ENCODE measurements at regions not wholly inside any gene's neighbourhood (a gene's known extent, or its start where the extent isn't known, plus 50 kb on each side); places are given as distances from the start of the nearest gene placed in this dataset.

DNA sequence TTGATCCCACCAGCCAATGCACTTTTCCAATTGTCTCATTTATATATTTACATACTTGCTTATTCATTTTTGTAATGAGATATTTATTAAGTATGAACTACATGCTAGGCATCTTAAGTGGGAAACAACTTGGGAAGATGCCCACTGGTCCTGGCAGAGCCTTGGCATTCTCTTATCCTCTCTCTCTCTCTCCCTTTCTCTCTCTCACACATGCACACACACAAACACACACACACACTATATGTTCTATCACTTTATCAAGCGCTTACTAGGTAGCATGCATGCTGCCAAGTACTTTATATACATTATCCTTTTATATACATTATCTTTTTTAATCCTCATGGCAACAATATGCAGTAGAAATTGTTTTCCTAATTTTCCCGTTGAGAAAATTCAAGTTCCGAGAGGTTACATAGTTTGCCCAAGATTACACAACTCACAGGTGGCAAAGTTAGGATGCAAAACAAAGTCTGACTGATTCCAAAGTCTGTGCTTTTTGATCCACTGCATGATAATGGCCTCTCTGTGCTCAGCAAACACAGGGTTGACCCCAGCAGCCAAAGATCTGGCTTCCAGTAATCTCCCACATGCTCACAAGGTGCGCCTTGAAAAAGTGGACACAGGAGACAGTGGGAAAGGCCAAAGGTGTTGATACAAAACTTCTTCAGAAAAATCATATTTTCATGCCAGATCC is 173.1 kb upstream of the KLF3 start (continued):
- TF ChIP-seq, protein P1, sequence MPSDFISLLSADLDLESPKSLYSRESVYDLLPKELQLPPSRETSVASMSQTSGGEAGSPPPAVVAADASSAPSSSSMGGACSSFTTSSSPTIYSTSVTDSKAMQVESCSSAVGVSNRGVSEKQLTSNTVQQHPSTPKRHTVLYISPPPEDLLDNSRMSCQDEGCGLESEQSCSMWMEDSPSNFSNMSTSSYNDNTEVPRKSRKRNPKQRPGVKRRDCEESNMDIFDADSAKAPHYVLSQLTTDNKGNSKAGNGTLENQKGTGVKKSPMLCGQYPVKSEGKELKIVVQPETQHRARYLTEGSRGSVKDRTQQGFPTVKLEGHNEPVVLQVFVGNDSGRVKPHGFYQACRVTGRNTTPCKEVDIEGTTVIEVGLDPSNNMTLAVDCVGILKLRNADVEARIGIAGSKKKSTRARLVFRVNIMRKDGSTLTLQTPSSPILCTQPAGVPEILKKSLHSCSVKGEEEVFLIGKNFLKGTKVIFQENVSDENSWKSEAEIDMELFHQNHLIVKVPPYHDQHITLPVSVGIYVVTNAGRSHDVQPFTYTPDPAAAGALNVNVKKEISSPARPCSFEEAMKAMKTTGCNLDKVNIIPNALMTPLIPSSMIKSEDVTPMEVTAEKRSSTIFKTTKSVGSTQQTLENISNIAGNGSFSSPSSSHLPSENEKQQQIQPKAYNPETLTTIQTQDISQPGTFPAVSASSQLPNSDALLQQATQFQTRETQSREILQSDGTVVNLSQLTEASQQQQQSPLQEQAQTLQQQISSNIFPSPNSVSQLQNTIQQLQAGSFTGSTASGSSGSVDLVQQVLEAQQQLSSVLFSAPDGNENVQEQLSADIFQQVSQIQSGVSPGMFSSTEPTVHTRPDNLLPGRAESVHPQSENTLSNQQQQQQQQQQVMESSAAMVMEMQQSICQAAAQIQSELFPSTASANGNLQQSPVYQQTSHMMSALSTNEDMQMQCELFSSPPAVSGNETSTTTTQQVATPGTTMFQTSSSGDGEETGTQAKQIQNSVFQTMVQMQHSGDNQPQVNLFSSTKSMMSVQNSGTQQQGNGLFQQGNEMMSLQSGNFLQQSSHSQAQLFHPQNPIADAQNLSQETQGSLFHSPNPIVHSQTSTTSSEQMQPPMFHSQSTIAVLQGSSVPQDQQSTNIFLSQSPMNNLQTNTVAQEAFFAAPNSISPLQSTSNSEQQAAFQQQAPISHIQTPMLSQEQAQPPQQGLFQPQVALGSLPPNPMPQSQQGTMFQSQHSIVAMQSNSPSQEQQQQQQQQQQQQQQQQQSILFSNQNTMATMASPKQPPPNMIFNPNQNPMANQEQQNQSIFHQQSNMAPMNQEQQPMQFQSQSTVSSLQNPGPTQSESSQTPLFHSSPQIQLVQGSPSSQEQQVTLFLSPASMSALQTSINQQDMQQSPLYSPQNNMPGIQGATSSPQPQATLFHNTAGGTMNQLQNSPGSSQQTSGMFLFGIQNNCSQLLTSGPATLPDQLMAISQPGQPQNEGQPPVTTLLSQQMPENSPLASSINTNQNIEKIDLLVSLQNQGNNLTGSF (CRISPR knock-in tag; IDR thresholded peaks at IDR 0.05) = no peak
- TF ChIP-seq, protein P2, sequence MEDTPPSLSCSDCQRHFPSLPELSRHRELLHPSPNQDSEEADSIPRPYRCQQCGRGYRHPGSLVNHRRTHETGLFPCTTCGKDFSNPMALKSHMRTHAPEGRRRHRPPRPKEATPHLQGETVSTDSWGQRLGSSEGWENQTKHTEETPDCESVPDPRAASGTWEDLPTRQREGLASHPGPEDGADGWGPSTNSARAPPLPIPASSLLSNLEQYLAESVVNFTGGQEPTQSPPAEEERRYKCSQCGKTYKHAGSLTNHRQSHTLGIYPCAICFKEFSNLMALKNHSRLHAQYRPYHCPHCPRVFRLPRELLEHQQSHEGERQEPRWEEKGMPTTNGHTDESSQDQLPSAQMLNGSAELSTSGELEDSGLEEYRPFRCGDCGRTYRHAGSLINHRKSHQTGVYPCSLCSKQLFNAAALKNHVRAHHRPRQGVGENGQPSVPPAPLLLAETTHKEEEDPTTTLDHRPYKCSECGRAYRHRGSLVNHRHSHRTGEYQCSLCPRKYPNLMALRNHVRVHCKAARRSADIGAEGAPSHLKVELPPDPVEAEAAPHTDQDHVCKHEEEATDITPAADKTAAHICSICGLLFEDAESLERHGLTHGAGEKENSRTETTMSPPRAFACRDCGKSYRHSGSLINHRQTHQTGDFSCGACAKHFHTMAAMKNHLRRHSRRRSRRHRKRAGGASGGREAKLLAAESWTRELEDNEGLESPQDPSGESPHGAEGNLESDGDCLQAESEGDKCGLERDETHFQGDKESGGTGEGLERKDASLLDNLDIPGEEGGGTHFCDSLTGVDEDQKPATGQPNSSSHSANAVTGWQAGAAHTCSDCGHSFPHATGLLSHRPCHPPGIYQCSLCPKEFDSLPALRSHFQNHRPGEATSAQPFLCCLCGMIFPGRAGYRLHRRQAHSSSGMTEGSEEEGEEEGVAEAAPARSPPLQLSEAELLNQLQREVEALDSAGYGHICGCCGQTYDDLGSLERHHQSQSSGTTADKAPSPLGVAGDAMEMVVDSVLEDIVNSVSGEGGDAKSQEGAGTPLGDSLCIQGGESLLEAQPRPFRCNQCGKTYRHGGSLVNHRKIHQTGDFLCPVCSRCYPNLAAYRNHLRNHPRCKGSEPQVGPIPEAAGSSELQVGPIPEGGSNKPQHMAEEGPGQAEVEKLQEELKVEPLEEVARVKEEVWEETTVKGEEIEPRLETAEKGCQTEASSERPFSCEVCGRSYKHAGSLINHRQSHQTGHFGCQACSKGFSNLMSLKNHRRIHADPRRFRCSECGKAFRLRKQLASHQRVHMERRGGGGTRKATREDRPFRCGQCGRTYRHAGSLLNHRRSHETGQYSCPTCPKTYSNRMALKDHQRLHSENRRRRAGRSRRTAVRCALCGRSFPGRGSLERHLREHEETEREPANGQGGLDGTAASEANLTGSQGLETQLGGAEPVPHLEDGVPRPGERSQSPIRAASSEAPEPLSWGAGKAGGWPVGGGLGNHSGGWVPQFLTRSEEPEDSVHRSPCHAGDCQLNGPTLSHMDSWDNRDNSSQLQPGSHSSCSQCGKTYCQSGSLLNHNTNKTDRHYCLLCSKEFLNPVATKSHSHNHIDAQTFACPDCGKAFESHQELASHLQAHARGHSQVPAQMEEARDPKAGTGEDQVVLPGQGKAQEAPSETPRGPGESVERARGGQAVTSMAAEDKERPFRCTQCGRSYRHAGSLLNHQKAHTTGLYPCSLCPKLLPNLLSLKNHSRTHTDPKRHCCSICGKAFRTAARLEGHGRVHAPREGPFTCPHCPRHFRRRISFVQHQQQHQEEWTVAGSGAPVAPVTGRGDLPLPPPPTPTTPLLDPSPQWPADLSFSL (CRISPR knock-in tag; IDR thresholded peaks at IDR 0.05) = peak; percentile 85; the same call in 1 of the 2 replicates
- TF ChIP-seq, protein P3, sequence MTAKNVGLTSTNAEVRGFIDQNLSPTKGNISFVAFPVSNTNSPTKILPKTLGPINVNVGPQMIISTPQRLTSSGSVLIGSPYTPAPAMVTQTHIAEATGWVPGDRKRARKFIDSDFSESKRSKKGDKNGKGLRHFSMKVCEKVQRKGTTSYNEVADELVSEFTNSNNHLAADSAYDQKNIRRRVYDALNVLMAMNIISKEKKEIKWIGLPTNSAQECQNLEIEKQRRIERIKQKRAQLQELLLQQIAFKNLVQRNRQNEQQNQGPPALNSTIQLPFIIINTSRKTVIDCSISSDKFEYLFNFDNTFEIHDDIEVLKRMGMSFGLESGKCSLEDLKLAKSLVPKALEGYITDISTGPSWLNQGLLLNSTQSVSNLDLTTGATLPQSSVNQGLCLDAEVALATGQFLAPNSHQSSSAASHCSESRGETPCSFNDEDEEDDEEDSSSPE (CRISPR knock-in tag; IDR thresholded peaks at IDR 0.05) = 0 out of 2 replicates have a peak, but pooled peaks have one; percentile 18
- TF ChIP-seq RBFOX2 (IDR thresholded peaks at IDR 0.05; ENCODE audit: low read depth, low read length) = no peak
- no peak for TF ChIP-seq ZNF260 (CRISPR knock-in tag; IDR thresholded peaks at IDR 0.05; ENCODE audit: borderline replicate concordance, low read depth)
- no peak for TF ChIP-seq SRSF4 (IDR thresholded peaks at IDR 0.05; ENCODE audit: low read depth, low read length, poor library complexity, severe bottlenecking)
- peak; percentile 93 for TF ChIP-seq NFIC (IDR thresholded peaks at IDR 0.05; ENCODE audit: low read length)
- no peak for TF ChIP-seq ATRX (CRISPR knock-in tag; IDR thresholded peaks at IDR 0.05; ENCODE audit: borderline replicate concordance)
- no peak for TF ChIP-seq MBD4 (IDR thresholded peaks at IDR 0.05; ENCODE audit: borderline replicate concordance, low read length)
- peak; percentile 92 for TF ChIP-seq FOXA3 (CRISPR knock-in tag; IDR thresholded peaks at IDR 0.05)
- TF ChIP-seq, protein P4, sequence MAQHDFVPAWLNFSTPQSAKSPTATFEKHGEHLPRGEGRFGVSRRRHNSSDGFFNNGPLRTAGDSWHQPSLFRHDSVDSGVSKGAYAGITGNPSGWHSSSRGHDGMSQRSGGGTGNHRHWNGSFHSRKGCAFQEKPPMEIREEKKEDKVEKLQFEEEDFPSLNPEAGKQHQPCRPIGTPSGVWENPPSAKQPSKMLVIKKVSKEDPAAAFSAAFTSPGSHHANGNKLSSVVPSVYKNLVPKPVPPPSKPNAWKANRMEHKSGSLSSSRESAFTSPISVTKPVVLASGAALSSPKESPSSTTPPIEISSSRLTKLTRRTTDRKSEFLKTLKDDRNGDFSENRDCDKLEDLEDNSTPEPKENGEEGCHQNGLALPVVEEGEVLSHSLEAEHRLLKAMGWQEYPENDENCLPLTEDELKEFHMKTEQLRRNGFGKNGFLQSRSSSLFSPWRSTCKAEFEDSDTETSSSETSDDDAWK (CRISPR knock-in tag; IDR thresholded peaks at IDR 0.05) = no peak
- TF ChIP-seq KLF11 (CRISPR knock-in tag; IDR thresholded peaks at IDR 0.05) = peak; percentile 70; the same call in 1 of the 2 replicates
- TF ChIP-seq KDM1A (CRISPR knock-in tag; IDR thresholded peaks at IDR 0.05) = peak; percentile 46; the same call in 1 of the 2 replicates
- no peak; the same call in 1 of the 2 replicates for TF ChIP-seq SP5 (CRISPR knock-in tag; IDR thresholded peaks at IDR 0.05; ENCODE audit: borderline replicate concordance, low read depth)
- no peak for TF ChIP-seq NR3C1 (CRISPR knock-in tag; IDR thresholded peaks at IDR 0.05)
